HG02610 (cell line): ENCODE measurements at regions not wholly inside any gene's neighbourhood (a gene's known extent, or its start where the extent isn't known, plus 50 kb on each side); places are given as distances from the start of the nearest gene placed in this dataset.

ENCODE experiments used
- ATAC-seq: cut with Tn5 transposase; IDR thresholded peaks from one replicate; pipeline ENCODE4 v1.9.1; 2021; ENCODE audit warnings: mild to moderate bottlenecking, moderate library complexity; ENCODE audit not compliant: unreplicated experiment

DNA sequence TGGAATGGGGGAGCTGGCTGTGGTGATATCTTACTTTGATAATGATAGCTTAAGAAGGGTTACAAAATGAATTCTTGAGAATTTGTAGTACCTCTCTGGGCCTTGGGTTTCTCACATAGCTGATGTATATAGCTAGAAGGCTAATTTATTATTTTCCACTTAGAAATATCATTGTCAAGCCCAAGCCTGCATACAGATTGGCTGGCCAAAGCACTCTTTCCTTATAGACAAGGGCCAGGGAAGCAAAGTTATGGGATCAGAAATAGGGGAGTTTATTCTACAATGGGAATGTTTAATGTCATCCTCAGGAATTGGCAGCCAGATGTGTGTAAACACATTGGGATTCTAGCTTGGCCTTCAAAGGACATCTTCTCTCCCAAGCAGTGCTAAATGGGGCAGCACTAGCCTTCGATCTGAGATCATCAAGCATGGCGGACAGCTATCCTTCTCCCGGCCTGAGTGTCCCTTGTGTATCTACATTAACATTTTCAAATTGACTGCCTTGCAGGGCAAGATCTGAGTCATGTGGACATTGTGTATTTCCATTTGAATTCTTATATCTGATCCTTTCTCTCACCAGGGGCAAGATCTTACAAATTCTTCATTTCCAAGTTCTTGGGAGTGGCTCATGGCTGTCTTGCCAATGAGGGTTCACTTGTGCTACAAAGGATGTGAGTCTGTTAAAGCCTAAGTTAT lies 457.2 kb downstream of the ARHGEF28 start:
- ATAC-seq: no peak

DNA sequence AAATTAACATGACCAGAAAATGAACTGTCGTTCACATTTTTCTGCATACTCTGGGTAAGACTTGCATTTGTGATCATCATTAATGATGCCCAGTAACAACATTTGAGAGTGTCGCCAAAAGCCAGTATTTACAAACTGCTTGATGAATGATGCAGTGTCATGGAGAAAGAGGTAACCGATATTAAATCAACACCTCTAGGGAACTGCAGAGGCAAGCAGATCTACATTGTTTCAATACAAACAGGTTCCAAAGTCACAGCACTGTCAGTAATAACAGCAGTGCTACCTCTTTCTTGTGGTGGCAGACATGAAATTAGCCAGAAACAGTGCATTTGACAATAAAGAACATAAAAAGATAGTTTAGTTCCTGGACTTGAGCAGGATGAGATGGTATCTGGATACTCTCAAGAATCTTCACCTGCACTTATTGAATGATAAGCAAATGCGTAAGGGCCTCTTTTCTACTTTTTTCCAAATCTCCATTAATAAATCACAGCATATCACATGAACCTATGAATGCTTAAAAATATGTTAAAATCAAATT lies 456.6 kb downstream of the ARHGEF28 start:
- ATAC-seq: no peak

DNA sequence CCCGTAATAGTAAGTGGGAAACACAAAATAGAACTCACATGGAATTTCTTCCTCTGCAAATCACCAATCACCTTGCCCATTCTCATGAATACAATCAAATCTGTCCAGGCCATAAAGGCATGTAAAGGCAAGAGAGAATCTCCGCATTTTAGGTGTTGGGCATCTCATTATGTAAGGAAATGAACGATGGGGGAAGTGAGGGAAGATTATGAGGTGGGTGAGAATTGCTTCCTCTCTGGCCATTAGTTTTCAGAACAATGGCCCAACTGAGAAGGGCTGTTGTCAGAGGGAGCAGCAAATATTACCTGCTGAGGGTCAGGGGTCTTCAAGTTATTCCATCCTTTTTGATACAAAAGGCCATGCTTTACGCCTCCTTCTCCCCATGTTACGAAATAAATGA lies 455.1 kb downstream of the ARHGEF28 start:
- ATAC-seq: no peak

- ATAC-seq: no peak
These were observed 454.1 kb downstream of the ARHGEF28 start for GRCh38 chr5:74079971-74080556.

DNA sequence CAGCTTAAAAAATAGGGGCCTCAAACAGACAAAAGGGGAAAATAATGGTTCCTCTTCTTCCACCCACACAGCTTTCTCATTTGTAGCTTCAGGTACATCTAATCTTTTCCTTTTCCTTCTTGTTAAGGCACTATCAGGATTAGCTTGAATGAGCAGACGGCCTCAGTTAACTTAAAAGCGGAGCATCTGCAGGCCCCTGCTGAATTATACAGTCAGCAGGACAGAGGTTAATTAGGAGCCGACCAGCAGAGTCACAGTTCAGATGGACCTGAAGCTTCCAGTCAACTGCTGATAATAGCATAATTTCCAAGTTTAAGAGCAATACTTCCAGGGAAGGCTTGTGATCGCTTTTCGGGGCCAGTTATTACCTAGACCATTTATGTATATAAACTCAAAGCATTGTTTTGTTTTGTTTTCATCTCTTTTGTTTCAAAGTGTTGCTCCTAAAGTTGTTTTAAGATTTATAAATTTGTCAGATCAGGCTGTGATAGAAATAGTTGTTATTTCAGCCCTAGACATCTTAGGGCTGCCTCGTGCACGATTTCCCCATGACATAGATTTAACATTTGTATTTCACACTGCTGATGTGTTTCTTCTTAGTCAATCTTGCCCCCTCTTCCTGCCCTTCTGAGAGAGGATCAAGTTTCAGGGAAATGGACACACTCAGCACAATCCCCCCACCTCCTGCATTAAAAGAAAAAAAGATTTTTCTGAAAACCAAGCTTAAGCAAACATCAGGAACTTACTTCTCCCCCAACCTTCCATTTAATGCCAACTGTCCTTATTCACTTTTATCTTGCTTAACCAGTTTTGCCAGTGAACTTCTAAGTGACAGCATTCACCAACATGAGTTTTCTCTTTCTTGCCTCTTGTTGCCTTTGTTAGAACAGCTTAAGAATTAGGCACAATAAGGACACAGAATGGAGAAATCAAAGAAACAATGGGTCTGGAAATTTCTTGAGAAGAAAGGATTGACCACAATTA lies 449.8 kb downstream of the ARHGEF28 start:
- no peak for ATAC-seq

DNA sequence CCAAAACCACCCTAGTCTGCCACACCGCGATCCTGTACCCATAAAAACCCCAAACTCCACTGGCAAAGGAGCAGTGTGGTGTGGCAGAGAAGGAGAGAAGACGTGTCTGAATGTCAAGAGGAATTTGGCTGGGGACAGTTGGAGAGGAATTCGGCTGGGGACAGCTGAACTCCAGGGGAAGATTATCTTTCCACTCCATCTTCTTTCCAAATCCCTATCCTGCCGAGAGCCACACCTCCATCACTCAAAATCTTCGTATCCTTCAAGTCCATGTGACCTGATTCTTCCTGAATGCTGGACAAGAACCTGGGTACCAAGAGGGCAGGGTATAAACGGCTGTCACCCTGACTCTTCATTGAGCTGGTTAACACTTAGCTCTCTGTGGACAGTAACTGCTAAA lies 448.1 kb downstream of the ARHGEF28 start:
- no peak for ATAC-seq

GRCh38 chr5:74073257-74073656 lies 447.3 kb downstream of the ARHGEF28 start:
- ATAC-seq: no peak

DNA sequence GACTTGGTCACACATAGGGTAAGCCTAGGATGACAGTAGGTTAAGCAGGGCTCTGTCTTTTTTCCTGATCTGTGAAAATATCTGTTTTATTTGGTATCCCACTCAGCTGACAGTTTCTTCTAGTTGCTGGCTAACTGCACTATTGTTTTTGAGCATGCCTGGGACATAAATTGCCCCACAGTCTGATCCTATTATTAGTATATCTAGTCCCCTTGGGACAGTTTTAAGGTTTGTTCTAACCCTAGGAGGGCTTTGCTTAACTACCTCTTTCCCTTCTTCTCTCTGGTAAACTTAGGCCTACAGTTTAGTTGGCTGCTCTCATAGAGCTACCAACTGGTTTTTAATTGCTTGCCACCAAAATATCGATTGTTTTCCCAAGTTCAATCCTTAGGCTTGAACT lies 446.6 kb downstream of the ARHGEF28 start:
- ATAC-seq: no peak

GRCh38 chr5:74070766-74071165 lies 444.8 kb downstream of the ARHGEF28 start:
- ATAC-seq: no peak

DNA sequence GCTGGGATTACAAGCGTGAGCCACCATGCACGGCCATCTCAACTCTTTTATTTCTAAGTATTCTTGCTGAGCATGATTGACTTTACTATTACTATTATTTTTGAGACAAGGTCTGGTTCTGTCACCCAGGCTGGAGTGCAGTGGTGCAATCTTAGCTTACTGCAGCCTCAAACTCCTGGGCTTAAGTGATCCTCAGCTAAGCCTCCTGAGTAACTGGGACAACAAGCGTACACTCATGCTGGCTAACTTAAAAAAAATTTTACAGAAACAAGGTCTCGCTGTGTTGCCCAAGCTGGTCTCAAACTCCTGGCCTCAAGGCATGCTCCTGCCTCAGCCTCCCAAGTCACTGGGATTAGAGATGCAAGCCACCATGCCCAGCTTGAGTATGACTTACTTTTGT lies 443.7 kb downstream of the ARHGEF28 start:
- ATAC-seq: no peak

- ATAC-seq: no peak
These were observed 441.9 kb downstream of the ARHGEF28 start for GRCh38 chr5:74067748-74068541.

DNA sequence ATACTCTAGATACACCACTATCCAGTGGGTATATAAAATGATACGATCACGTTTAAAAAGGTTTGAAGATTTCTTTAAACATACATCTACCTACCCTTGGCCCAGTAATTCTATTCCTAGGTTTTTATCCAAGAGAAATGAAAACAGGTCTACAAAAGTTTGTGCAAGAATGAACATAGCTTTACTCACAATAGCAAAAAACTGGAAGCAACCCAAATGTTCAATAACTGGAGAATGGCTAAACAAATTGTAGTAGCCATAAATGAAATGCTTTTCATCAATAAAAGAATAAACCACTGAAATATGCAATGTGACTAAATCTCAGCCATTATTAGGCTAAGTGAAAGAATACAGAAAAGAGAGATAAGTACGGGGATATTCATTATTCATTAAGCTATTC lies 438.9 kb downstream of the ARHGEF28 start:
- no peak for ATAC-seq

DNA sequence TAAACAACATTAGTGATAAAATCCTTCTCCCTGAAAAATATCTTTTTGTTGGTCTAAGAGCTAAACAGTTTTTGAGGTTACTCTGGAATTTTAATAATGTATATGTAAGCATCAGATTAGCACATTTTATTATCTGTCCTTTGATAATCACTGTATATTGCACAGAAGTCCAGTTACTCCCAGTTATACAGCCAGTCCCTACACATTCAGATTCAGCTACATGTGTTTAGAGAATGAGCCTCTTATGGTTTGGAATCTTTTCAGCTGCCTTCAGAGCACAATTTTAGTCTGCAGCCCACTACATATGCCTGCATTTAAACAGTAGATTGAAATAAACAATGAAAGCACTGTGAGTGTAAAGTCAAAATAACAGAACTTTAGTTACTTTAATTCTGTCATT lies 438.2 kb downstream of the ARHGEF28 start:
- ATAC-seq: no peak

- no peak for ATAC-seq
These were observed 437.8 kb downstream of the ARHGEF28 start for GRCh38 chr5:74063821-74064220.

DNA sequence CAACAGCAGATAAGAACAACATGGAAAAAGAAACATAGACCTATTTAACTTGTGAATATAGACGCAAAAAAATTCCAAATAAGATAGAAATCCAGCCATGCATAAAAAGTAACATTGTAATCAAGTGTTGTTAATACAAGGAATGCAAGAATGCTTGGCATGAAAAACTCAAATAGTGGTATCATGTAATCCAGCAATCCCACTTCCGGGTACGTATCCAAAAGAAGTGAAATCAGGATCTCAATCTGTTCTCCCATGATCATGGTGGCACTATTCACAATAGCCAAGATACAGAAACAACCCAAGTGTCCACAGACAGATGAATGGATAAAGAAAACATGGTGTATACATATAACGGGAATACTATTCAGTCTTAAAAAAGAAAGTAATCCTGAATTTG lies 437.4 kb downstream of the ARHGEF28 start:
- no peak for ATAC-seq

DNA sequence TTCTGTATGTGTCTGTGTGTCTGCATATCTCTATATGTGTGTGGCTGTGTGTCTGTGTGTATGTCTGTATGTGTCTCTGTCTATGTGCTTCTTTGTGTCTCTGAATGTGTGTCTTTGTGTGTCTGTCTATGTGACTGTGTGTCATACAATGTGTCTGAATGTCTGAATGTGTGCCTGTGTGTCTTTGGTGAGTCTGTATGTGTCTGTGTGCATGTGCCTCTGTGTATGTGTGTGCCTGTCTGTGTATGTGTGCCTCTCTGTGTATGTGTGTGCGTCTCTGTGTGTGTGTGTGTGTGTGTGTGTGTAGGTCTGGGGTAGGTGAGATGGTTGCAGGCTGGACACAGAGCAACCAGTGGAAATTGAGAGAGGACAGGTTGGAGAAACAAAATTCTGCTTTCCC lies 435.3 kb downstream of the ARHGEF28 start:
- no peak for ATAC-seq

DNA sequence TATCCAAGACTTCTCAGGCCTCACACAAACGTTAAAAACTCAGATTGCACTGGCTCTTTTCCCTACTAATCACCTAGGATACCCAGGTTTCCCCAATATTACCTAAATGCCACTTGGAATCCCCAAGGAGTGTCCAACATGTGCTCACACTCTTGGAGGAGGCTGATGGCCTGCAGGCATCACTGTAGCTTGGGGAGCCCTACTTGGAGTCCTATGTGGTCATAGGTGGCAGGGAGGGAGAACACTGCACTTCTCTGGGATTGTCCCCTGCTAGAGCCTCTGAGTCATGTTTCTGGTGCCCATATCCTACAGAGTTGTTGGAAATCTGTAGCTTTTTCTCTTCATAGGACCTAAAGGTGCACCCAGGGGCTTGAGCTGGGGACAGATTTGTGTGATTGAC lies 433.7 kb downstream of the ARHGEF28 start:
- no peak for ATAC-seq

DNA sequence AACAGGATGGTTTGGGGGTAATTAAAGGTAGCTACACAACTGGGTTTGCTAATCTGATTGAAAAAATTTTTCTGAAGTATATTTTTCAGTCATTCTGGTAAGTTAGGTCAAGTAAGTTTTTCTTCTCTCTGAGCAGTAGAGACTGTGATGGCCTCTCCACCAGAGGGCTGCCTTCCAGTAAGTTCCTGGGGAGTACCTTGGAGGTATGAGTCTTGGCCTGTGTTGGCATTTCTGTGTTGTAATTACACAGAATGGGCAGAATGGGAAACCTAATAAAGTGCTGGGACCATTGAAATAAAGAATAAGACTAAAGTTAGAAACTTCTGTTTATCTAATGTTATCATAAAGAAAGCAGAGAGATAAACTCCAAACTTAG lies 430.8 kb downstream of the ARHGEF28 start:
- no peak for ATAC-seq

- ATAC-seq: no peak
These were observed 430.3 kb downstream of the ARHGEF28 start for GRCh38 chr5:74056107-74056788.

GRCh38 chr5:74055486-74056106 lies 429.6 kb downstream of the ARHGEF28 start:
- ATAC-seq: no peak
